ENCODE measurements at regions not wholly inside any gene's neighbourhood (a gene's known extent, or its start where the extent isn't known, plus 50 kb on each side); places are given as distances from the start of the nearest gene placed in this dataset.
A peak's percentile ranks its signal among the peaks of the same experiment; 100 is the strongest.

GRCh38 chr6:77299931-77300330, 163.4 kb downstream of the HTR1B start:
- intact Hi-C loops (cut with micrococcal nuclease) = no loop called here
- no peaks in the 10 kb centered on the region for H3K9me3 ChIP-seq (ENCODE audit: control insufficient read depth in 2 of 3, low read length in 3 of 3)
- H3K27me3 ChIP-seq (ENCODE audit: control insufficient read depth in 2 of 2, insufficient read depth in 2 of 2, low read length in 2 of 2) = no peaks in the 10 kb centered on the region
- H3K27ac ChIP-seq (ENCODE audit: low read depth, low read length) = no peak overlapping the region
- no peaks in the 10 kb centered on the region for H3K36me3 ChIP-seq (ENCODE audit: control insufficient read depth in 2 of 3, insufficient read depth in 3 of 3, low read length in 3 of 3)
- Mint-ChIP-seq H3K36me3 (no peaks in the 10 kb centered on the region), H3K9me3 (peaks cover 0 to 35% (median 3%) of the 10 kb centered on the region in 11 donors), H3K4me3 (no peak overlapping the region), H3K4me1 (no peaks in the 10 kb centered on the region), H3K27me3 (no peaks in the 10 kb centered on the region), H3K27ac (no peak overlapping the region)
- POLR2A ChIA-PET = no interaction called here
- CTCF ChIA-PET = no interaction called here
- no peak overlapping the region for H3K4me3 ChIP-seq (ENCODE audit: low read length)
- no peak for DNase-seq
- H3K4me1 ChIP-seq (ENCODE audit: control insufficient read depth in 2 of 2, insufficient read depth in 2 of 2, low read length in 2 of 2) = no peaks in the 10 kb centered on the region
- no peak for ATAC-seq

GRCh38 chr6:77298283-77298682, 165.0 kb downstream of the HTR1B start:
- ATAC-seq (no peak), DNase-seq (no peak)
- H3K4me1 ChIP-seq (ENCODE audit: control insufficient read depth in 2 of 2, insufficient read depth in 2 of 2, low read length in 2 of 2) = no peaks in the 10 kb centered on the region
- H3K4me3 ChIP-seq (ENCODE audit: low read length) = no peak overlapping the region
- Mint-ChIP-seq H3K27ac (no peak overlapping the region), H3K36me3 (no peaks in the 10 kb centered on the region), H3K27me3 (no peaks in the 10 kb centered on the region), H3K9me3 (peaks cover 0 to 28% (median 3%) of the 10 kb centered on the region in 11 donors), H3K4me1 (no peaks in the 10 kb centered on the region), H3K4me3 (no peak overlapping the region)
- H3K9me3 ChIP-seq (ENCODE audit: control insufficient read depth in 2 of 3, low read length in 3 of 3) = no peaks in the 10 kb centered on the region
- H3K36me3 ChIP-seq (ENCODE audit: control insufficient read depth in 2 of 3, insufficient read depth in 3 of 3, low read length in 3 of 3) = no peaks in the 10 kb centered on the region
- H3K27ac ChIP-seq (ENCODE audit: low read depth, low read length) = no peak overlapping the region
- no peaks in the 10 kb centered on the region for H3K27me3 ChIP-seq (ENCODE audit: control insufficient read depth in 2 of 2, insufficient read depth in 2 of 2, low read length in 2 of 2)
- CTCF ChIA-PET = no interaction called here
- POLR2A ChIA-PET = no interaction called here
- intact Hi-C loops (cut with micrococcal nuclease) = no loop called here

GRCh38 chr6:77292564-77293546, 170.4 kb downstream of the HTR1B start:
- Mint-ChIP-seq H3K36me3 (no peaks in the 10 kb centered on the region), H3K27ac (no peak overlapping the region), H3K4me3 (no peak overlapping the region), H3K4me1 (no peaks in the 10 kb centered on the region), H3K9me3 (peaks cover 0 to 16% (median 2%) of the 10 kb centered on the region in 11 donors), H3K27me3 (no peaks in the 10 kb centered on the region)
- ATAC-seq (peak; percentile 38), DNase-seq (no peak)
- ChIA-PET CTCF (interaction anchor here (0.7 kb wide), 1 partner anchor 843 kb away, joined by 4 read pairs; no protein-coding TSS in a partner anchor), POLR2A (no interaction called here)
- H3K9me3 ChIP-seq (ENCODE audit: control insufficient read depth in 2 of 3, low read length in 3 of 3) = no peaks in the 10 kb centered on the region
- no peaks in the 10 kb centered on the region for H3K4me1 ChIP-seq (ENCODE audit: control insufficient read depth in 2 of 2, insufficient read depth in 2 of 2, low read length in 2 of 2)
- no peaks in the 10 kb centered on the region for H3K27me3 ChIP-seq (ENCODE audit: control insufficient read depth in 2 of 2, insufficient read depth in 2 of 2, low read length in 2 of 2)
- no peak overlapping the region for H3K27ac ChIP-seq (ENCODE audit: low read depth, low read length)
- H3K4me3 ChIP-seq (ENCODE audit: low read length) = no peak overlapping the region
- intact Hi-C loops (cut with micrococcal nuclease) = no loop called here
- H3K36me3 ChIP-seq (ENCODE audit: control insufficient read depth in 2 of 3, insufficient read depth in 3 of 3, low read length in 3 of 3) = no peaks in the 10 kb centered on the region

GRCh38 chr6:77290798-77291197, 172.5 kb downstream of the HTR1B start:
- DNase-seq = no peak
- Histone ChIP-seq H3K9me3 (ENCODE audit: control insufficient read depth in 2 of 3, low read length in 3 of 3) (no peaks in the 10 kb centered on the region), H3K27ac (ENCODE audit: low read depth, low read length) (no peak overlapping the region), H3K4me3 (ENCODE audit: low read length) (no peak overlapping the region), H3K36me3 (ENCODE audit: control insufficient read depth in 2 of 3, insufficient read depth in 3 of 3, low read length in 3 of 3) (no peaks in the 10 kb centered on the region), H3K27me3 (ENCODE audit: control insufficient read depth in 2 of 2, insufficient read depth in 2 of 2, low read length in 2 of 2) (no peaks in the 10 kb centered on the region), H3K4me1 (ENCODE audit: control insufficient read depth in 2 of 2, insufficient read depth in 2 of 2, low read length in 2 of 2) (no peaks in the 10 kb centered on the region)
- intact Hi-C loops (cut with micrococcal nuclease) = no loop called here
- H3K4me1 Mint-ChIP-seq = no peaks in the 10 kb centered on the region
- ATAC-seq = no peak
- ChIA-PET CTCF (no interaction called here), POLR2A (no interaction called here)
- no peaks in the 10 kb centered on the region for H3K36me3 Mint-ChIP-seq
- H3K4me3 Mint-ChIP-seq = no peak overlapping the region
- no peaks in the 10 kb centered on the region for H3K27me3 Mint-ChIP-seq
- no peak overlapping the region for H3K27ac Mint-ChIP-seq
- H3K9me3 Mint-ChIP-seq = peaks cover 0 to 16% (median 1%) of the 10 kb centered on the region in 11 donors

DNA sequence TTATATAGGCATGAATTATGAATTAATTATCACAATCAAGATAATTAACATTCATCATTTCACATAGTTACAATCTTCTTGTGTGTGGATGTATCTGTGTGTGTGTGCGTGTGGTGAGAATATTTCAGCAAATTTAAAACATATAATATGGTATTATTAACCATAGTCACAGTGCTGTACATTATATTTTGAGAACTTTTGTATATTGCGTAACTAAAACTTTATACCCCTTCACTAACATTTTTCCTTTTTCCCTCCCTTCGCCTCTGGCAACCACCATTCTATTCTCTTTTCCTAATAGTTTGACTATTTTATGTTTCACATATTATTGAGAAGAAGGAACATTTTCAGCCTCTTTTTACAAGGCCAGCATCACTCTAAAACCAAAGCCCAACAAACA, 176.8 kb downstream of the HTR1B start:
- Mint-ChIP-seq H3K36me3 (no peaks in the 10 kb centered on the region), H3K4me3 (no peak overlapping the region), H3K9me3 (peaks cover 0 to 11% (median 4%) of the 10 kb centered on the region in 11 donors), H3K4me1 (no peaks in the 10 kb centered on the region), H3K27ac (no peak overlapping the region), H3K27me3 (no peaks in the 10 kb centered on the region)
- ChIA-PET POLR2A (no interaction called here), CTCF (no interaction called here)
- Histone ChIP-seq H3K27ac (ENCODE audit: low read depth, low read length) (no peak overlapping the region), H3K36me3 (ENCODE audit: control insufficient read depth in 2 of 3, insufficient read depth in 3 of 3, low read length in 3 of 3) (no peaks in the 10 kb centered on the region), H3K9me3 (ENCODE audit: control insufficient read depth in 2 of 3, low read length in 3 of 3) (no peaks in the 10 kb centered on the region), H3K27me3 (ENCODE audit: control insufficient read depth in 2 of 2, insufficient read depth in 2 of 2, low read length in 2 of 2) (no peaks in the 10 kb centered on the region), H3K4me3 (ENCODE audit: low read length) (no peak overlapping the region), H3K4me1 (ENCODE audit: control insufficient read depth in 2 of 2, insufficient read depth in 2 of 2, low read length in 2 of 2) (no peaks in the 10 kb centered on the region)
- intact Hi-C loops (cut with micrococcal nuclease) = no loop called here
- DNase-seq (no peak), ATAC-seq (no peak)

- no peaks in the 10 kb centered on the region for H3K27me3 Mint-ChIP-seq
- H3K9me3 Mint-ChIP-seq = peaks cover 2 to 29% (median 10%) of the 10 kb centered on the region in 11 donors
- H3K4me3 ChIP-seq (ENCODE audit: low read length) = no peak overlapping the region
- no peak for ATAC-seq
- no peaks in the 10 kb centered on the region for H3K36me3 Mint-ChIP-seq
- POLR2A ChIA-PET = no interaction called here
- intact Hi-C loops (cut with micrococcal nuclease) = no loop called here
- H3K27me3 ChIP-seq (ENCODE audit: control insufficient read depth in 2 of 2, insufficient read depth in 2 of 2, low read length in 2 of 2) = no peaks in the 10 kb centered on the region
- H3K4me1 ChIP-seq (ENCODE audit: control insufficient read depth in 2 of 2, insufficient read depth in 2 of 2, low read length in 2 of 2) = no peaks in the 10 kb centered on the region
- H3K27ac Mint-ChIP-seq = no peak overlapping the region
- DNase-seq = no peak
- H3K9me3 ChIP-seq (ENCODE audit: control insufficient read depth in 2 of 3, low read length in 3 of 3) = no peaks in the 10 kb centered on the region
- H3K27ac ChIP-seq (ENCODE audit: low read depth, low read length) = no peak overlapping the region
- H3K4me3 Mint-ChIP-seq = no peak overlapping the region
- no peaks in the 10 kb centered on the region for H3K36me3 ChIP-seq (ENCODE audit: control insufficient read depth in 2 of 3, insufficient read depth in 3 of 3, low read length in 3 of 3)
- CTCF ChIA-PET = no interaction called here
- H3K4me1 Mint-ChIP-seq = no peaks in the 10 kb centered on the region
Measured at GRCh38 chr6:77273929-77274328, 189.4 kb downstream of the HTR1B start.

DNA sequence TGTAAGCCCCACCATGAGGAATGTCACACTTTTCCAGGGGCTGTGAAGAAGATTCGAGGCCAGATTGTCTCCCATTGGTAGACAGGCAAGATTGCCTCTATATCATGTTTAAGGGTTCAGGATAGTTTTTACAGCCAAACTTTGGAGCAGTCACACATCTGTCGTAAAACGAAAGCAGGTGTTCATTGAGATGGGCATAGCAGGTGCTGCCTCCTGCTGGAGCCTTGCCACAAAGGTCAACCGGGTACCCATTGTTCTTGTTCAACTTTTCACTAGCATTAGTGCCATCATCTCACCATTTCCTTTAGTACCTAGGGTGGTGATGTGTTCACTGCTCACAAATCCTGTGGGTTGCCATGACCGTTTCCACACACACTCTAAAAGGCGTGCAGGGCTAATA, 198.3 kb downstream of the HTR1B start:
- no peaks in the 10 kb centered on the region for H3K27me3 ChIP-seq (ENCODE audit: control insufficient read depth in 2 of 2, insufficient read depth in 2 of 2, low read length in 2 of 2)
- Mint-ChIP-seq H3K9me3 (peaks cover 0 to 26% (median 4%) of the 10 kb centered on the region in 11 donors), H3K4me1 (no peaks in the 10 kb centered on the region), H3K27me3 (no peaks in the 10 kb centered on the region), H3K4me3 (no peak overlapping the region), H3K27ac (no peak overlapping the region), H3K36me3 (no peaks in the 10 kb centered on the region)
- no peak overlapping the region for H3K27ac ChIP-seq (ENCODE audit: low read depth, low read length)
- H3K36me3 ChIP-seq (ENCODE audit: control insufficient read depth in 2 of 3, insufficient read depth in 3 of 3, low read length in 3 of 3) = no peaks in the 10 kb centered on the region
- DNase-seq (no peak), ATAC-seq (no peak)
- H3K4me1 ChIP-seq (ENCODE audit: control insufficient read depth in 2 of 2, insufficient read depth in 2 of 2, low read length in 2 of 2) = no peaks in the 10 kb centered on the region
- intact Hi-C loops (cut with micrococcal nuclease) = no loop called here
- H3K4me3 ChIP-seq (ENCODE audit: low read length) = no peak overlapping the region
- POLR2A ChIA-PET = no interaction called here
- no peaks in the 10 kb centered on the region for H3K9me3 ChIP-seq (ENCODE audit: control insufficient read depth in 2 of 3, low read length in 3 of 3)
- CTCF ChIA-PET = no interaction called here
